Lung (tissue), 11 donors: ENCODE measurements at regions not wholly inside any gene's neighbourhood (a gene's known extent, or its start where the extent isn't known, plus 50 kb on each side); places are given as distances from the start of the nearest gene placed in this dataset.

Experiments used
- ATAC-seq: fragments of 200-7000 bp; cut with Tn5 transposase; one replicate; pipeline ENCODE4 v1.9.1; 2020; ENCODE audit warnings: moderate number of reproducible peaks; ENCODE audit not compliant: insufficient read depth, low FRiP score
- DNase-seq, 3 donors: peaks; one replicate each; pipeline ENCODE4 v3.0.0-alpha.2; 2013 to 2017
- H3K27ac ChIP-seq, 2 donors: one replicate each; pipeline ENCODE4 v1.5.1; 2013; ENCODE audit warnings: mild to moderate bottlenecking in 2 of 2, moderate library complexity in 2 of 2, control low read depth in 1 of 2, inconsistent platforms in 1 of 2, low read depth in 1 of 2, low read length in 1 of 2
- H3K27me3 ChIP-seq, 3 donors: one replicate each; pipeline ENCODE4 v1.5.1; 2013; ENCODE audit warnings: low read length in 2 of 3; ENCODE audit not compliant: control insufficient read depth in 3 of 3, insufficient read depth in 3 of 3
- H3K36me3 ChIP-seq, 4 donors: one replicate each; pipeline ENCODE4 v1.5.1; 2013; ENCODE audit warnings: low read length in 4 of 4, mild to moderate bottlenecking in 1 of 4, moderate library complexity in 1 of 4; ENCODE audit not compliant: control insufficient read depth in 4 of 4, insufficient read depth in 4 of 4
- H3K4me1 ChIP-seq, 5 donors: one replicate each; pipeline ENCODE4 v1.5.1; 2013; ENCODE audit warnings: low read length in 5 of 5, mild to moderate bottlenecking in 2 of 5, moderate library complexity in 1 of 5; ENCODE audit not compliant: control insufficient read depth in 5 of 5, insufficient read depth in 5 of 5
- H3K4me3 ChIP-seq: one replicate; pipeline ENCODE4 v1.5.1; 2013; ENCODE audit warnings: mild to moderate bottlenecking, control low read depth, moderate library complexity
- H3K9ac ChIP-seq, 2 donors: one replicate each; pipeline ENCODE4 v1.5.1; 2013; ENCODE audit warnings: low read length in 2 of 2, control low read depth in 1 of 2; ENCODE audit not compliant: insufficient read depth in 1 of 2
- H3K9me3 ChIP-seq, 4 donors: one replicate each; pipeline ENCODE4 v1.5.1; 2013; ENCODE audit warnings: low read length in 3 of 4, mild to moderate bottlenecking in 1 of 4, moderate library complexity in 1 of 4; ENCODE audit not compliant: control insufficient read depth in 4 of 4, insufficient read depth in 3 of 4
- WGBS, 2 donors: extraction: QIAGEN DNeasy Blood & Tissue Kit; methylation state at CpG; one replicate each; pipeline ENCODE4 v1.1.7; 2013; 5-methylcytosine and 5-hydroxymethylcytosine counted together
- TF ChIP-seq, protein P1 (sequence below): IDR thresholded peaks from 2 replicates; pipeline ENCODE4 v1.5.1; 2012; ENCODE audit warnings: mild to moderate bottlenecking; ENCODE audit errors: control extremely low read depth, extremely low read depth
- donor health status: control.
- donor health status: control.
- donor health status: Bipolar disorder and iron deficiency.
- donor health status: healthy.
- donor health status: DM: yes; HTN: yes; CAD: no.

DNA sequence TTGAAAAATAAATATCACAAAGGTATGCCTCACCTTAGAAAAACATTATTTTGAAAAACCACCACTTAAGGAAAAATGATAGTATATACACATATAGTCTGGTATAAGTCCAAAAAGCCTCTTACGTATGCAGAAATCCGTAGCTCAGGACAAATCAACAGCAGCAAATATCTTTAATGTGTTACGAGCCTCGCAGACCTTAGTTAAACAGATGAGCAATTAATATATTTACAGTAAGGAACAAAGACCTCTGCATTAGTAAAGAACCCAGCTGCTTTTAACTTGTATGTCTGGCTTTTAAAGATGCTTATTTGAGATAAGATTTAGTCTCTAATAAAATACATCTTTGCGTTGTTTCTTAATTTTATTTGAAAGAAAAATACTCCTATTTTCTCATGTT, 79.9 kb upstream of the CHRM3 start:
- no peaks in the 10 kb centered on the region for H3K27me3 ChIP-seq

GRCh38 chr1:239303289-239303688, 83.1 kb upstream of the CHRM3 start:
- ATAC-seq (no peak), DNase-seq (no peak)
- Histone ChIP-seq H3K4me1 (no peaks in the 10 kb centered on the region), H3K36me3 (no peaks in the 10 kb centered on the region), H3K27me3 (no peaks in the 10 kb centered on the region), H3K27ac (no peak overlapping the region), H3K9me3 (no peaks in the 10 kb centered on the region), H3K4me3 (no peak overlapping the region), H3K9ac (no peak overlapping the region)
- WGBS, 2 donors, result 94 to 96% methylated on average over 9 of the region's 9 CpGs
- TF ChIP-seq, protein P1, sequence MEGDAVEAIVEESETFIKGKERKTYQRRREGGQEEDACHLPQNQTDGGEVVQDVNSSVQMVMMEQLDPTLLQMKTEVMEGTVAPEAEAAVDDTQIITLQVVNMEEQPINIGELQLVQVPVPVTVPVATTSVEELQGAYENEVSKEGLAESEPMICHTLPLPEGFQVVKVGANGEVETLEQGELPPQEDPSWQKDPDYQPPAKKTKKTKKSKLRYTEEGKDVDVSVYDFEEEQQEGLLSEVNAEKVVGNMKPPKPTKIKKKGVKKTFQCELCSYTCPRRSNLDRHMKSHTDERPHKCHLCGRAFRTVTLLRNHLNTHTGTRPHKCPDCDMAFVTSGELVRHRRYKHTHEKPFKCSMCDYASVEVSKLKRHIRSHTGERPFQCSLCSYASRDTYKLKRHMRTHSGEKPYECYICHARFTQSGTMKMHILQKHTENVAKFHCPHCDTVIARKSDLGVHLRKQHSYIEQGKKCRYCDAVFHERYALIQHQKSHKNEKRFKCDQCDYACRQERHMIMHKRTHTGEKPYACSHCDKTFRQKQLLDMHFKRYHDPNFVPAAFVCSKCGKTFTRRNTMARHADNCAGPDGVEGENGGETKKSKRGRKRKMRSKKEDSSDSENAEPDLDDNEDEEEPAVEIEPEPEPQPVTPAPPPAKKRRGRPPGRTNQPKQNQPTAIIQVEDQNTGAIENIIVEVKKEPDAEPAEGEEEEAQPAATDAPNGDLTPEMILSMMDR, result no peak

More for the DNA sequence above, 79.9 kb upstream of the CHRM3 start:
- Histone ChIP-seq H3K9ac (no peak overlapping the region), H3K9me3 (no peaks in the 10 kb centered on the region), H3K27ac (no peak overlapping the region), H3K4me3 (no peak overlapping the region), H3K36me3 (no peaks in the 10 kb centered on the region), H3K4me1 (no peaks in the 10 kb centered on the region)
- DNase-seq (no peak), ATAC-seq (no peak)
- TF ChIP-seq, protein P1, result no peak
- 68 to 83% methylated on average over 5 of the region's 5 CpGs for WGBS, 2 donors

- Histone ChIP-seq H3K4me1 (no peaks in the 10 kb centered on the region), H3K27ac (no peak overlapping the region), H3K36me3 (no peaks in the 10 kb centered on the region), H3K9ac (no peak overlapping the region), H3K9me3 (no peaks in the 10 kb centered on the region), H3K27me3 (no peaks in the 10 kb centered on the region), H3K4me3 (no peak overlapping the region)
- TF ChIP-seq, protein P1, result no peak
- no peak for ATAC-seq
- 85 to 93% methylated on average over 3 of the region's 3 CpGs for WGBS, 2 donors
- DNase-seq, result no peak
Observed at GRCh38 chr1:239302696-239303095, 83.7 kb upstream of the CHRM3 start.

DNA sequence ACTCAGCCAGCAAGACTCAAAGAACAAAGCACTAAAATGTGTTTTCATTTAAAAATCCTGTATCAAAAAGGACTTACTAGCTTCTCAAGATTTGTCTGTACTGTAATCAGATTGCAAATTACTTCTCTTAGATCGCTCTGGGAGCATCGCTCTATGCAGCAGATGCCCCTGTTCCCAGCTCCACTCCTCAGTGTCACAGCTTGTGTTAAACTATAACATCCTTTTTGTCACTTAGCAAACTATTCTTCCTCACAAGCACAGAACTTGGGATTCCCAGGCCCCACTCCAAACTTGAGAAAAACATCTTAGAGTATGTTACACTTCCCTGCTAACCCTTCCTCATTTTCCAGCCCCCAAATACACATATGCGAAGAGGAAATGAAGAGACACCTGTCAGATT, 85.1 kb upstream of the CHRM3 start:
- ATAC-seq (no peak), DNase-seq (no peak)
- Histone ChIP-seq H3K4me1 (no peaks in the 10 kb centered on the region), H3K36me3 (no peaks in the 10 kb centered on the region), H3K9ac (no peak overlapping the region), H3K27ac (no peak overlapping the region), H3K4me3 (no peak overlapping the region), H3K27me3 (no peaks in the 10 kb centered on the region), H3K9me3 (peaks cover 0 to 1% (median 0%) of the 10 kb centered on the region in 4 donors)
- TF ChIP-seq, protein P1, result no peak
- WGBS, 2 donors, result 90 to 91% methylated on average over 3 of the region's 3 CpGs
